Sigmoid colon (tissue), 4 donors: ENCODE measurements at regions not wholly inside any gene's neighbourhood (a gene's known extent, or its start where the extent isn't known, plus 50 kb on each side); places are given as distances from the start of the nearest gene placed in this dataset.

Experiments
- CTCF ChIP-seq, 4 experiments: fragments of 450-650 bp in 3 of 4; fragments of 200-600 bp in 1 of 4; IDR thresholded peaks; one replicate each; pipeline ENCODE4 v1.5.1; 2016 to 2019; ENCODE audit warnings: antibody characterized with exemption in 4 of 4, mild to moderate bottlenecking in 3 of 4, moderate library complexity in 2 of 4
- POLR2A ChIP-seq, 2 donors: fragments of 450-650 bp; IDR thresholded peaks; one replicate each; pipeline ENCODE4 v1.6.1; 2016; ENCODE audit warnings: antibody characterized with exemption in 2 of 2, mild to moderate bottlenecking in 2 of 2, moderate library complexity in 2 of 2
- POLR2AphosphoS5 ChIP-seq, 4 donors: sonication (generic); formaldehyde crosslinking; IDR thresholded peaks; one replicate each; pipeline ENCODE4 v1.6.1; 2017; ENCODE audit warnings: antibody characterized with exemption in 4 of 4

- TF ChIP-seq CTCF (IDR thresholded peaks at IDR 0.05) (no peak), POLR2AphosphoS5 (IDR thresholded peaks at IDR 0.05) (no peak), POLR2A (IDR thresholded peaks at IDR 0.05) (no peak)
Observed at GRCh38 chr3:137610723-137611122, 153.4 kb upstream of the SOX14 start.
